Mesenchymal stem cell (in vitro differentiated cells and primary cell): ENCODE measurements at regions not wholly inside any gene's neighbourhood (a gene's known extent, or its start where the extent isn't known, plus 50 kb on each side); places are given as distances from the start of the nearest gene placed in this dataset.
"Not testable (repeated sequence)": the region's sequence is repeated elsewhere in the genome, so short reads cannot be mapped to it uniquely, and the experiment has no call there.

Experiments used
- DNase-seq: peaks from one replicate; pipeline ENCODE4 v3.0.0-alpha.2; 2013
- H2AFZ ChIP-seq: one replicate; pipeline ENCODE4 v1.6.1; 2013; ENCODE audit warnings: low read depth, mild to moderate bottlenecking, control low read depth, inconsistent platforms, low read length, moderate library complexity
- H2AK5ac ChIP-seq: 2 replicates; pipeline ENCODE4 v1.6.1; 2013; ENCODE audit warnings: low read length, moderate library complexity, mild to moderate bottlenecking, inconsistent platforms; ENCODE audit not compliant: severe bottlenecking
- H2BK120ac ChIP-seq: one replicate; pipeline ENCODE4 v1.6.1; 2013; ENCODE audit warnings: low read depth, mild to moderate bottlenecking, inconsistent platforms, low read length, moderate library complexity
- H2BK12ac ChIP-seq, 2 experiments: one replicate each; pipeline ENCODE4 v1.6.1; 2013; ENCODE audit warnings: inconsistent platforms in 2 of 2, low read length in 2 of 2, mild to moderate bottlenecking in 2 of 2, moderate library complexity in 2 of 2, control low read depth in 1 of 2
- H2BK15ac ChIP-seq: one replicate; pipeline ENCODE4 v1.6.1; 2013; ENCODE audit warnings: mild to moderate bottlenecking, low read depth, inconsistent platforms; ENCODE audit not compliant: poor library complexity, severe bottlenecking
- H2BK5ac ChIP-seq: 2 replicates; pipeline ENCODE4 v1.6.1; 2013; ENCODE audit warnings: low read depth, mild to moderate bottlenecking, low read length, control low read depth, inconsistent platforms; ENCODE audit not compliant: poor library complexity, severe bottlenecking
- H3K14ac ChIP-seq, 2 experiments: one replicate each; pipeline ENCODE4 v1.6.1; 2013; ENCODE audit warnings: inconsistent platforms in 2 of 2, low read length in 2 of 2, control low read depth in 1 of 2, mild to moderate bottlenecking in 1 of 2, moderate library complexity in 1 of 2
- H3K18ac ChIP-seq, 2 experiments: one replicate each; pipeline ENCODE4 v1.6.1; 2013; ENCODE audit warnings: inconsistent platforms in 2 of 2, low read length in 2 of 2, control low read depth in 1 of 2, low read depth in 1 of 2, mild to moderate bottlenecking in 1 of 2
- H3K23ac ChIP-seq, 2 experiments: one replicate each; pipeline ENCODE4 v1.6.1; 2013; ENCODE audit warnings: inconsistent platforms in 2 of 2, low read length in 2 of 2, mild to moderate bottlenecking in 2 of 2, moderate library complexity in 2 of 2, control low read depth in 1 of 2
- H3K27ac ChIP-seq: 2 replicates; pipeline ENCODE4 v1.5.1; 2013; ENCODE audit warnings: mild to moderate bottlenecking, moderate library complexity, low read length, control low read depth, inconsistent platforms; ENCODE audit not compliant: poor library complexity, severe bottlenecking
- H3K27me3 ChIP-seq, 2 experiments: 2 replicates each; pipeline versions ENCODE4 v1.6.1 to v1.7.0; 2013; ENCODE audit warnings: low read length in 2 of 2, mild to moderate bottlenecking in 2 of 2, moderate library complexity in 2 of 2, control low read depth in 1 of 2, inconsistent platforms in 1 of 2; ENCODE audit not compliant: control insufficient read depth in 1 of 2, insufficient read depth in 1 of 2
- H3K36me3 ChIP-seq, 2 experiments: 2 replicates each; pipeline versions ENCODE4 v1.6.1 to v1.7.0; 2013; ENCODE audit warnings: low read length in 2 of 2, control low read depth in 1 of 2, inconsistent platforms in 1 of 2, low read depth in 1 of 2, mild to moderate bottlenecking in 1 of 2; ENCODE audit not compliant: insufficient read depth in 2 of 2, control insufficient read depth in 1 of 2
- H3K4ac ChIP-seq, 2 experiments: one replicate each; pipeline ENCODE4 v1.6.1; 2013; ENCODE audit warnings: inconsistent platforms in 2 of 2, low read length in 2 of 2, mild to moderate bottlenecking in 2 of 2, moderate library complexity in 2 of 2, control low read depth in 1 of 2, low read depth in 1 of 2
- H3K4me1 ChIP-seq: 2 replicates; pipeline ENCODE4 v1.6.1; 2013; ENCODE audit warnings: low read depth, low read length, control low read depth; ENCODE audit not compliant: control insufficient read depth, insufficient read depth
- H3K4me2 ChIP-seq: 2 replicates; pipeline ENCODE4 v1.6.1; 2013; ENCODE audit warnings: low read length, mild to moderate bottlenecking, inconsistent platforms; ENCODE audit not compliant: poor library complexity, severe bottlenecking
- H3K4me3 ChIP-seq, 2 experiments: 2 replicates each; pipeline versions ENCODE4 v1.5.1 to v1.7.0; 2013; ENCODE audit warnings: low read length in 2 of 2, mild to moderate bottlenecking in 2 of 2, control low read depth in 1 of 2, low read depth in 1 of 2; ENCODE audit not compliant: insufficient read depth in 1 of 2
- H3K79me1 ChIP-seq: replicated peaks from 2 replicates; pipeline ENCODE4 v1.6.1; 2013; ENCODE audit warnings: mild to moderate bottlenecking, control low read depth, low read length, inconsistent platforms; ENCODE audit not compliant: poor library complexity, severe bottlenecking
- H3K9ac ChIP-seq: 2 replicates; pipeline ENCODE4 v1.7.0; 2013; ENCODE audit warnings: mild to moderate bottlenecking, low read length, moderate library complexity
- H3K9me3 ChIP-seq: 2 replicates; pipeline ENCODE4 v1.7.0; 2013; ENCODE audit warnings: mild to moderate bottlenecking, low read length; ENCODE audit not compliant: control insufficient read depth
- H4K8ac ChIP-seq: one replicate; pipeline ENCODE4 v1.6.1; 2013; ENCODE audit warnings: inconsistent platforms, mild to moderate bottlenecking, low read length, moderate library complexity
- H4K91ac ChIP-seq: one replicate; pipeline ENCODE4 v1.6.1; 2013; ENCODE audit warnings: mild to moderate bottlenecking, low read length, inconsistent platforms
- WGBS: methylation state at CpG from one replicate; pipeline ENCODE4 v1.1.7; 2013; ENCODE audit warnings: mixed read lengths; 5-methylcytosine and 5-hydroxymethylcytosine counted together

GRCh38 chr13:64077132-64077835, 2661.6 kb upstream of the PCDH20 start:
- H2BK12ac ChIP-seq, H3K9me3 ChIP-seq, H2BK120ac ChIP-seq, H2AK5ac ChIP-seq, H3K4me1 ChIP-seq, H4K8ac ChIP-seq, H3K79me1 ChIP-seq, H3K4ac ChIP-seq, H4K91ac ChIP-seq, H3K27me3 ChIP-seq, H3K14ac ChIP-seq, H3K36me3 ChIP-seq, H3K4me2 ChIP-seq, H2BK15ac ChIP-seq, H3K18ac ChIP-seq, H2BK5ac ChIP-seq, H2AFZ ChIP-seq, H3K23ac ChIP-seq, DNase-seq, H3K9ac ChIP-seq, H3K27ac ChIP-seq, H3K4me3 ChIP-seq: not testable (repeated sequence)
- WGBS: 92% methylated on average over 34 of the region's 36 CpGs

GRCh38 chr13:64075543-64076271, 2660.1 kb upstream of the PCDH20 start:
- Histone ChIP-seq H3K4ac (no peak overlapping the region), H3K27me3 (no peaks in the 10 kb centered on the region), H3K4me2 (no peak overlapping the region), H2AFZ (no peak overlapping the region), H2BK12ac (no peak overlapping the region), H3K27ac (no peak overlapping the region), H3K14ac (no peak overlapping the region), H3K4me1 (no peaks in the 10 kb centered on the region), H3K79me1 (no peaks in the 10 kb centered on the region), H2BK5ac (no peak overlapping the region), H3K36me3 (no peaks in the 10 kb centered on the region), H3K18ac (no peak overlapping the region), H3K4me3 (no peak overlapping the region), H3K23ac (no peak overlapping the region), H2BK15ac (no peak overlapping the region), H2AK5ac (no peak overlapping the region), H4K8ac (no peak overlapping the region), H3K9me3 (peaks cover 3% of the 10 kb centered on the region), H4K91ac (no peak overlapping the region), H2BK120ac (no peak overlapping the region), H3K9ac (no peak overlapping the region)
- no peak for DNase-seq
- WGBS: 93% methylated on average over 14 of the region's 14 CpGs

- H3K23ac ChIP-seq: no peak overlapping the region
- H3K27ac ChIP-seq: no peak overlapping the region
- no peak overlapping the region for H3K18ac ChIP-seq
- no peak overlapping the region for H4K8ac ChIP-seq
- no peak overlapping the region for H3K9ac ChIP-seq
- no peak overlapping the region for H2BK15ac ChIP-seq
- H4K91ac ChIP-seq: no peak overlapping the region
- H2AK5ac ChIP-seq: no peak overlapping the region
- H2BK120ac ChIP-seq: no peak overlapping the region
- H2BK5ac ChIP-seq: no peak overlapping the region
- H3K4ac ChIP-seq: no peak overlapping the region
- peaks cover 3% of the 10 kb centered on the region for H3K9me3 ChIP-seq
- H3K27me3 ChIP-seq: no peaks in the 10 kb centered on the region
- H3K4me2 ChIP-seq: no peak overlapping the region
- no peak overlapping the region for H2AFZ ChIP-seq
- H2BK12ac ChIP-seq: no peak overlapping the region
- H3K36me3 ChIP-seq: no peaks in the 10 kb centered on the region
- no peak for DNase-seq
- WGBS: 92% methylated on average over 12 of the region's 12 CpGs
- no peak overlapping the region for H3K4me3 ChIP-seq
- H3K79me1 ChIP-seq: no peaks in the 10 kb centered on the region
- no peak overlapping the region for H3K14ac ChIP-seq
- no peaks in the 10 kb centered on the region for H3K4me1 ChIP-seq
Measured at GRCh38 chr13:64074971-64075474, 2659.4 kb upstream of the PCDH20 start.

- no peaks in the 10 kb centered on the region for H3K27me3 ChIP-seq
- no peak overlapping the region for H3K18ac ChIP-seq
- H3K14ac ChIP-seq: no peak overlapping the region
- no peak for DNase-seq
- H3K36me3 ChIP-seq: no peaks in the 10 kb centered on the region
- no peak overlapping the region for H2BK12ac ChIP-seq
- H3K9ac ChIP-seq: no peak overlapping the region
- H3K27ac ChIP-seq: no peak overlapping the region
- no peaks in the 10 kb centered on the region for H3K4me1 ChIP-seq
- no peak overlapping the region for H4K8ac ChIP-seq
- H3K23ac ChIP-seq: no peak overlapping the region
- H2AFZ ChIP-seq: no peak overlapping the region
- no peak overlapping the region for H2BK120ac ChIP-seq
- H2BK5ac ChIP-seq: no peak overlapping the region
- no peak overlapping the region for H3K4ac ChIP-seq
- peaks cover 3% of the 10 kb centered on the region for H3K9me3 ChIP-seq
- H3K79me1 ChIP-seq: no peaks in the 10 kb centered on the region
- H2AK5ac ChIP-seq: no peak overlapping the region
- no peak overlapping the region for H3K4me3 ChIP-seq
- H4K91ac ChIP-seq: no peak overlapping the region
- H3K4me2 ChIP-seq: no peak overlapping the region
- no peak overlapping the region for H2BK15ac ChIP-seq
Measured at GRCh38 chr13:64073203-64073602, 2657.6 kb upstream of the PCDH20 start.
